ENCODE measurements at regions not wholly inside any gene's neighbourhood (a gene's known extent, or its start where the extent isn't known, plus 50 kb on each side); places are given as distances from the start of the nearest gene placed in this dataset.

DNA sequence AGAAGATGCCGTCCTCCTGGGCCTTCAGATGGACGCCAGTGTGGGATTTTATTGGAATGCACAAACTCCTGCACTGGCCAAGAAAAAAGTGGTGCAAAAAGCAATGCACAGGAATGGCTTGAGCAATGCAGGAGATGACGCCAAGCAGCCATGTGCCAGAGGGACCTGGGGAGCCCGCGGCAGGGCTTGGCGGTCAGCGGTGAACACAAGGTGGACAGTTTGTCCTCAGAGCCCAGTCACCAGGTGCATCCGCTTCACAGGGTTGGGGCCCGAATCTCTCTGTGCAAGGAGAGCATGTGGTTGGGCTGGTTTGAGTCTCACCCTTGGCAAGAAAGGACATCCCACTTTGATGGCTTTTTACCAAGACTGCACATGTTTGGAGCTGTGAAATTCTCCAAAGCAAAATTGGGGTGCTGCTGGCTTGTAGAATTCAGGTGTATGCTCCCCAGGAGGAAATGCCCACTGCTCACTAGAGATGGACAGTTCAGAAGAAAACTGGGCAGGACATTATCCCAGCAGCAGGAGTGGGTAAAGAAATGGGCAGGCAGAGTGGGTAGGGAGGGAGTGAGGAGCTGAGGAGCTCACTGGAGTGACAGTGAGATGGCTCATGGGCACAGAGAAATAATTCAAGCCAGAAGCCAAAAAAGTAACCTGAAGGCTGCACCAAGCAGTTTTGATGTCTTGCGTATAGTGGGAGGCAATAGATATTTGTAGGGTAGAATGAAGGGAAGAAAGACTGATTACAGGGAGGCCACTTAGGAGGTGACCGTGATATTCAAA, 463.9 kb downstream of the MTRR start:
- DNase-seq: no peak

- no peak for DNase-seq
Measured at GRCh38 chr5:8333485-8333884, 464.5 kb downstream of the MTRR start.

DNA sequence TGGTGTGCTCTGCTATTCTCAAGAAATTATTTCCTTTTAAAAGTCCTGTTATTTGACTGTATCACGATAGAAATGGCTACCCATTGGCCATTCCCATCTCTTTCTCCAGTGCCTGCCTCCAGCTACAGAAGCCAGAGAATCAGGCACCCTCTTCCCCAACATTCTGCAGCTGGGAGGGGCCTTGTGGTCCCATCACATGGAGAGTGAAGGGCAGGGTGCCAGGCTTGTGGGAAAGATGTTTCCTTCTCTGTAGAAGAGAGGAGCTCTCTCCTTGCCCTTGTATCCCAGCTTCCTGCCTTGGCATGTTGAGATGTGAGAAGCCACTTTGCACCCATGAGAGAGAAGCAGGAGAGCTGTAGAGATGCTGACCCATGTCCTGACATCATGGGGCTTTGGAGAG, 465.0 kb downstream of the MTRR start:
- no peak for DNase-seq

DNA sequence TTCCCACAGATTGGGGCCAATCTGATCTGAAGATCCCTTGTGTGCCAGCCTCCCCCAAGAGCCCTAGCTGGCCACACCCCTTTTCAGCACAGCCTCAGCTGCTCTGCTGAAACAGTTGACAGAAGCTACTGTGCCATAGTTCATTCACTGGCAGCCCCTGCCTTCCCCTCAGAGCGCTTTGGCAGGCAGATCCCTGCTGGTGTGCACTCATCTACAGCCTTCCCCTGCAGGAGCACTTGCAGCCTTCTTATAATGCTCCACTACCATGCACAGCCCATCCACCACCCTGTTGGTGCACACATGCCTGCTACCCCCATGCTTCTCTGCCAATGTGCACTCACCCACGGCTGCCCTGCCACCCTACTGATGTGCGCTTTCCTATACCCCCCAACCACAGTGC, 471.3 kb downstream of the MTRR start:
- no peak for DNase-seq

GRCh38 chr5:8340739-8341344, 471.9 kb downstream of the MTRR start:
- DNase-seq: peak; percentile 45

DNA sequence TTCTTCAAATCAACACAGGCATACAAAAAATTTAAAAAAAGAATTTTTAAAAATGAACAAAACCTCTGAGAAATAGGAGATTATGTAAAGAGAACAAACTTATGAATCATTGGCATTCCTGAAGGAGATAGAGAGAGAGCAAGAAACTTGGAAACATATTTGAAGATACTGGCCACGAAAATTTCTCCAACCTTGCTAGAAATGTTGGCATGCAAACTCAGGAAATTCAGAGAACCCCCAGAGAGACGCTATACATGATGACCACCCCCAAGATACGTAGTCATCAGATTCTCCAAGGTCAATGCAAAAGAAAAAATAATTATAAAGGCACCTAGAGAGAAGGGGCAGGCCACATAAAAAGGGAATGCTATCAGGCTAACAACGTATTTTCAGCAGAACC, 472.5 kb downstream of the MTRR start:
- DNase-seq: no peak

GRCh38 chr5:8347984-8348383, 479.0 kb downstream of the MTRR start:
- no peak for DNase-seq

DNA sequence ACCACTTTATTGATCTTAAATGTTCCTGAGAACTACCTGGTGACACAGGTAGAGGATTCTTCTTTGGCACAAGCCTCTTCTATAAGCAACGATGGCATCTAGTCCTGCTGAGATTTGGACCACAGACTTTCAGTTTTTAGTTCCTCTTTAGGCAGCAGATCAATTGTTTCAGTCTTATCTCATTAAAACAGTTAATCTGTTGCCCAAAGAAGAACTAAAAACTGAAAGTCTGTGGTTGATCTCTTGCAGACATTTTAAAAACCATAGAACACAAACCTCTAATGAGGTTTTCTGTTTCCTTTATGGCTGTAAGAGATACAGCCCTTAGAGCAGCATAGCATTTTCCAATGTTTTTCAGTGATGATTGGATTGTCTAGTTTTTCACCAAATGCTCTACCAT, 480.9 kb downstream of the MTRR start:
- no peak for DNase-seq

GRCh38 chr5:8350644-8351339, 481.8 kb downstream of the MTRR start:
- no peak for DNase-seq

- DNase-seq: no peak
Measured at GRCh38 chr5:8355981-8356380, 487.0 kb downstream of the MTRR start.

DNA sequence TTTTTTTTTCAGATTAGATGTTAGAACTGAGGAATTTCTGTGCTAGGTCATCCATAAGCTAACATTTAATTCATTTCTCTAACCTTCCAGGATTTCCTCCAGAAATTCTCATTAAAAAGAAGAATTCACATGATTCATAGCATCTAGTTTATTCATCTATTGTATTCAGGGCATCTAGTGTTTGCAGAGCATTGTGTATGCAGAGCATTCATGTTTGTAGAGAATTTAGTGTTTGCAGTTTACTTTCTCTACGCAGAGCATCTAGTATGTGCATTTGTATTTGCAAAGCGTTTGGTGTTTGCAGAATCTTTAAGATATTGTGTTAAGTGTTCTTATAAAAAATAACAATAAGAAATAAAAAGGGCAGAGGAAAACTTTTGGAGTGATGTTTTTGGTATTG, 491.1 kb downstream of the MTRR start:
- DNase-seq: no peak

- DNase-seq: no peak
Measured at GRCh38 chr5:8362495-8362894, 493.5 kb downstream of the MTRR start.

DNA sequence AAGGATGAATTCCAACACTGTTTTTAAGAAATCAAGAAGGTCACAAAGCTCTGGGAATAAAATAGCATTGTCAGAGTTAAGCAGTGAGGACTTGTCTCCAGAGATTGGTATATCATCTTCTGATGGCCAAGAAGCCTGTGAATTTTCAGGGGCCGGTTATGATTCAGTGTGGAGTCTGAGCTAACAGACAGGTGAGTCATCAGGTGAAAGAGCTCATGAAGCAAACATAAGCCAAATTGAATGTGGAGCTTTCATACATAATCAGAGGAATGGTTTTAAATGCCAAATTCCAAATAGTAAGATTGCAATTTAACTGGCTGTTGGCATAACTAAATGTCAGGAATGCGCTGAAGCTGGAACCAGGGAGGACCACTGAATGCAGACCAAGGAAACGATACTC, 494.2 kb downstream of the MTRR start:
- peak; percentile 30 for DNase-seq

DNA sequence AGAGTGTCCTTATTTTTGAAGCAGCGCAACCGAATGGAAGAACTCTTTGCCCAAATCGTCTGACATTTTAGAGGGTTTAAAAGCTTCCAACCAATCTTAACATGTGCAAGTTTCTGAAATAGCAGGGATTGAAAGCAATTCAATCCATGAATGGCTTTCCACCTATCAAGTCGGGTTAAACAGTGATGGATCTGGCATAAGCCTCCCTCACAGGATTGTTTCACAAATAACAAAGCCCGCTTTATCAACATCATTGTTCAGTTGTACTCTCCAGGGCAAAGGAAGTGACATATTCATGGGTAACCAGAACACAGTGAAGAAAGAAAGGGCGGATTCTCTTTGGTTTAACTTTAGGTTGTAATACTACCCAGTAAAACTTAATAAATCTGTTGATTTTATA, 497.3 kb downstream of the MTRR start:
- no peak for DNase-seq

GRCh38 chr5:8376478-8376877, 507.5 kb downstream of the MTRR start:
- no peak for DNase-seq

- DNase-seq: no peak
Measured at GRCh38 chr5:8381972-8382371, 513.0 kb downstream of the MTRR start.

- DNase-seq: no peak
Measured at GRCh38 chr5:8382456-8382855, 513.5 kb downstream of the MTRR start.

- DNase-seq: no peak
Measured at GRCh38 chr5:8383616-8384015, 514.7 kb downstream of the MTRR start.

- no peak for DNase-seq
Measured at GRCh38 chr5:8386719-8387288, 517.9 kb downstream of the MTRR start.

GRCh38 chr5:8391911-8392310, 523.0 kb downstream of the MTRR start:
- DNase-seq: no peak

DNA sequence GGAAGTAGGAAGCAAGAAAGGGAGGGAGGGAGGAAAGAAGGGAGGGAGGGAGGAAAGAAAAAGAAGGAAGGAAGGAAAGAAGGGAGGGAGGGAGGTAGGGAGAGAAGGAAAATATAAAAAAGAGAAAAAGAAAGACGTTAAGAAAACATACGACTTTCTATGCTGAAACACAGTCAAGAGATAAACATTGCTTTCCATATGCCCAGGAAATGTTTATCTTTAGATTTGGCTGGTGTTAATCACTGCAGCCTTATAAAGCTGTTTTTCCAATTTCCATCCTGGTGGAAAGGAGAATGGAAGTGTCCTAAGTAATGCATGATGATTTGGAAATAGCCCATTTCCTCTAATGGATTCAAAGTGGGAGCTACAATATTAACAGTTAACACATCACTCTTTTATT, 524.3 kb downstream of the MTRR start:
- DNase-seq: no peak

GRCh38 chr5:8394965-8395364, 526.0 kb downstream of the MTRR start:
- peak; percentile 33 for DNase-seq

DNA sequence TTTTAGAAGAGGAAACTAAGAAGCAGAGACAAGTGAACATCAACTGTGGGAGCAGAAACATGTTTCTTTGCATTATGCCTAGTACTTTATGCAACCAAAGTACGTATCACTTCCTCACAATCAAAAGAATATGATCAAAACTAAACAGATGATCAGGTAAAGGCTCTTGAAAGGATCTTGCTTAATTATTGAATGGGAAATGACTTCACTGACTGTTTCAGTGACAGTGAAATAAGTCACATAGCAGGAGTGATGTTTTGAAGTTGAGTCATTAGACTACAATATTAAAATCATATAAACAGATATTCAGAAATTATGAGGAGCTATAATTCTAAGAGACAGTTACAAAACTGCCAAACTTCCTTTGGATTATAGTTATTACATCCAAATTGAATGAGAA, 527.3 kb downstream of the MTRR start:
- no peak for DNase-seq

GRCh38 chr5:8396756-8397155, 527.8 kb downstream of the MTRR start:
- DNase-seq: no peak
